ENCODE measurements at regions not wholly inside any gene's neighbourhood (a gene's known extent, or its start where the extent isn't known, plus 50 kb on each side); places are given as distances from the start of the nearest gene placed in this dataset.

DNA sequence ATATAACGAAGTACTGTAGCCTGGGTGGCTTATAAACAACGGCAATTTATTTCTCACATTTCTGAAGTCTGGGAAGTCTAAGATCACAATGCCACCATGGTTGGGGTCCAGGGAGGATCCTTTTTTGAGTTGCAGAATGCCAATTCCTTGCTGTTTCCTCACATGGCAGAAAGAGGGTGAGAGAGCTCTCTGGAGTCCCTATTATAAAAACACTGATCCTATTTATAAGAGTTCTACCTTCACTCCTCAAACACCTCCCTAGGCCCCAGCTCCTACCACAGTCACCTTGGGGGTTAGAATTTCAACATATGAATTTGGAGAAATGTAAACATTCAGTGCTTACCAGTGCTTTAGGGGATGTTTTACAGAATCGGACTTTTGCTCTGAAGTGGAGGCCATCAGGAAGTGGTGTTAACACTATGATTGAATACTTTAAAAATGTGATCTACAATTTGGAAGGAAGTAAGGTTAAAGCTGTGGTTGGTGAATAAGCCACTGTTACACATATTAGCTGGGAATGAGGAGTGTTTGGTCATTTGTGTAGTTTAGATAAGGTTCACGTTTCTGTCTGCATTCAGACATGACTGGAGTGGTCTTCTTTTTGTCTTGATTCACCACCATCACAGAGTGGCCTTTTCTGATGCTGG lies 79.9 kb upstream of the SPTLC3 start:
- no peak overlapping the region for H3K4me3 ChIP-seq
- WGBS = 72% methylated on average over 4 of the region's 4 CpGs
- intact Hi-C loops (cut with DNase I) = loop anchor here (5.0 kb wide), 1 partner anchor 178 kb away; no protein-coding TSS in a partner anchor
- no peaks in the 10 kb centered on the region for H3K9me3 ChIP-seq
- no peak for TF ChIP-seq POLR2AphosphoS5 (IDR thresholded peaks at IDR 0.05)
- TF ChIP-seq, protein P1, sequence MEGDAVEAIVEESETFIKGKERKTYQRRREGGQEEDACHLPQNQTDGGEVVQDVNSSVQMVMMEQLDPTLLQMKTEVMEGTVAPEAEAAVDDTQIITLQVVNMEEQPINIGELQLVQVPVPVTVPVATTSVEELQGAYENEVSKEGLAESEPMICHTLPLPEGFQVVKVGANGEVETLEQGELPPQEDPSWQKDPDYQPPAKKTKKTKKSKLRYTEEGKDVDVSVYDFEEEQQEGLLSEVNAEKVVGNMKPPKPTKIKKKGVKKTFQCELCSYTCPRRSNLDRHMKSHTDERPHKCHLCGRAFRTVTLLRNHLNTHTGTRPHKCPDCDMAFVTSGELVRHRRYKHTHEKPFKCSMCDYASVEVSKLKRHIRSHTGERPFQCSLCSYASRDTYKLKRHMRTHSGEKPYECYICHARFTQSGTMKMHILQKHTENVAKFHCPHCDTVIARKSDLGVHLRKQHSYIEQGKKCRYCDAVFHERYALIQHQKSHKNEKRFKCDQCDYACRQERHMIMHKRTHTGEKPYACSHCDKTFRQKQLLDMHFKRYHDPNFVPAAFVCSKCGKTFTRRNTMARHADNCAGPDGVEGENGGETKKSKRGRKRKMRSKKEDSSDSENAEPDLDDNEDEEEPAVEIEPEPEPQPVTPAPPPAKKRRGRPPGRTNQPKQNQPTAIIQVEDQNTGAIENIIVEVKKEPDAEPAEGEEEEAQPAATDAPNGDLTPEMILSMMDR (IDR thresholded peaks at IDR 0.05) = no peak
- no peak for TF ChIP-seq POLR2A (IDR thresholded peaks at IDR 0.05)
- no peaks in the 10 kb centered on the region for H3K27me3 ChIP-seq (replicated peaks; ENCODE audit: insufficient read depth)
- no peaks in the 10 kb centered on the region for H3K36me3 ChIP-seq
- H3K27ac ChIP-seq = no peak overlapping the region
- no peak for DNase-seq (ENCODE audit: low spot score)
- H3K4me1 ChIP-seq (replicated peaks) = peaks cover 8% of the 10 kb centered on the region

DNA sequence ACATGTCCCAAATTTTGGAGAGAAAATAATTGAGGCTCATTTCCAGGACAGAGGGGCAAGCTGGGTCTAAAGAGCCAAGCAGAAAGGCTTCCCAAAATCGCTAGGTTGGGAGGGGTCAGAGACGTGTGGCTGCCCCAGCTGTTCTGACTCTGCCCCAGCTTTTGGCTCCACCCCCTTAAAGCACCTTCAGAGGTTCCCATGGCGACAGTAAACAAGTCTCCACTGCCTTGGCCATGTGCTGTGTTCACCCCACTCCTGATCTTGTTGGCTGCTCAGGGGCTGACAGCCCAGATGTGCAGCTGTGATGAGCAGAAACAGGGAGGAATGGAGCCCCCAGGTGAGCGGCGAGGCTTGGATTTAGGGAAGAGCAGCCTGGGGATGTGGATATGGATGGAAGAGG lies 72.8 kb upstream of the SPTLC3 start:
- TF ChIP-seq POLR2AphosphoS5 (IDR thresholded peaks at IDR 0.05) (no peak), POLR2A (IDR thresholded peaks at IDR 0.05) (no peak)
- TF ChIP-seq, protein P1 (IDR thresholded peaks at IDR 0.05) = no peak
- intact Hi-C loops (cut with DNase I) = no loop called here

GRCh38 chr20:12936524-12936923 lies 72.2 kb upstream of the SPTLC3 start:
- intact Hi-C loops (cut with DNase I) = no loop called here
- Histone ChIP-seq H3K4me3 (no peak overlapping the region), H3K9me3 (no peaks in the 10 kb centered on the region), H3K27me3 (replicated peaks; ENCODE audit: insufficient read depth) (no peaks in the 10 kb centered on the region), H3K36me3 (no peaks in the 10 kb centered on the region), H3K4me1 (replicated peaks) (no peaks in the 10 kb centered on the region), H3K27ac (no peak overlapping the region)
- 65% methylated on average over 6 of the region's 6 CpGs for WGBS
- DNase-seq (ENCODE audit: low spot score) = no peak
- TF ChIP-seq POLR2A (IDR thresholded peaks at IDR 0.05) (no peak), POLR2AphosphoS5 (IDR thresholded peaks at IDR 0.05) (no peak)
- TF ChIP-seq, protein P1 (IDR thresholded peaks at IDR 0.05) = no peak

More for the DNA sequence above, 72.8 kb upstream of the SPTLC3 start:
- no peaks in the 10 kb centered on the region for H3K36me3 ChIP-seq
- 74% methylated on average over 5 of the region's 5 CpGs for WGBS
- H3K27me3 ChIP-seq (replicated peaks; ENCODE audit: insufficient read depth) = no peaks in the 10 kb centered on the region
- no peak overlapping the region for H3K27ac ChIP-seq
- DNase-seq (ENCODE audit: low spot score) = no peak
- H3K4me1 ChIP-seq (replicated peaks) = no peaks in the 10 kb centered on the region
- no peaks in the 10 kb centered on the region for H3K9me3 ChIP-seq
- no peak overlapping the region for H3K4me3 ChIP-seq

DNA sequence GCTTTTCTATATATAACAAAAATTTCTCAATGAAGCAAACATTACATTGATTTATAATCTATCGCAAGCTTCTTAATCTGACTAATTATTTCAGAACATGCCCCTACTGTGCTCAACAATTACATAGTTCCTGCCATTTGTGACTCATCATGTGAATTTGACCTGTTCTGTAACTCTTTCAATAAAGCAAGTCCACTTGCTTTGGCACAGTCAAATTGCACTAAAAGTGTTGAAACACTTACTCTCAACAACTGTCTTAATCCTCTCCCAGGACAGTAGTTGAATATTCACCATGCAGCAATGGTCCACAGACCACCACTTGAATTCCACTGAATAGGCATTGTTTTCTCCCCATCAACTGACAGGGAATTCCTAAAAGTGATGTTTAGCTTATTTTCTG lies 67.7 kb upstream of the SPTLC3 start:
- H3K4me3 ChIP-seq = no peak overlapping the region
- TF ChIP-seq POLR2A (IDR thresholded peaks at IDR 0.05) = no peak
- no peak for DNase-seq (ENCODE audit: low spot score)
- H3K27me3 ChIP-seq (replicated peaks; ENCODE audit: insufficient read depth) = no peaks in the 10 kb centered on the region
- intact Hi-C loops (cut with DNase I) = no loop called here
- no peaks in the 10 kb centered on the region for H3K4me1 ChIP-seq (replicated peaks)
- H3K9me3 ChIP-seq = no peaks in the 10 kb centered on the region
- 92% methylated on average over 1 of the region's 1 CpG for WGBS
- no peaks in the 10 kb centered on the region for H3K36me3 ChIP-seq
- H3K27ac ChIP-seq = no peak overlapping the region

DNA sequence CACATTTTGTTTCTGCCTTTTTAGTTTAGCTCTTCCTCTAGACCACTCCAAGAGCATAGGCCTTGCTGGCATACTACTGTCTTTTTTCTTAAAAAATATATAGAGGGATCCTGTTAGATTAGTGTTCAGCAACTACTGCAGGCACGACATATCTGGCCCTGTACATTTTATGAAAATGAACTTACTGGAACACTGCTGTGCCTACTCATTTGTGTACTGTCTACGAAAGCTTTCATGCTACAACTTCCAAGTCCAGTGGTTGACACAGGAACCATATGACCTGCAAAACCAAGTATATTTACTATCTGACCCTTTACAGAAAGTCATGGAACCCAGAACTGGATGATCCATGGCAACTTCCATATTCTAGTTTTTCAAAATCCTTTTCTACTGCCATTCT lies 66.6 kb upstream of the SPTLC3 start:
- Histone ChIP-seq H3K4me1 (replicated peaks) (no peaks in the 10 kb centered on the region), H3K27ac (no peak overlapping the region), H3K4me3 (no peak overlapping the region), H3K36me3 (no peaks in the 10 kb centered on the region), H3K9me3 (no peaks in the 10 kb centered on the region), H3K27me3 (replicated peaks; ENCODE audit: insufficient read depth) (no peaks in the 10 kb centered on the region)
- intact Hi-C loops (cut with DNase I) = no loop called here
- TF ChIP-seq POLR2AphosphoS5 (IDR thresholded peaks at IDR 0.05) = no peak
- TF ChIP-seq, protein P1 (IDR thresholded peaks at IDR 0.05) = no peak
- TF ChIP-seq POLR2A (IDR thresholded peaks at IDR 0.05) = no peak
- no peak for DNase-seq (ENCODE audit: low spot score)
- 49% methylated on average over 2 of the region's 2 CpGs for WGBS
